B cell (primary cell): ENCODE measurements at regions not wholly inside any gene's neighbourhood (a gene's known extent, or its start where the extent isn't known, plus 50 kb on each side); places are given as distances from the start of the nearest gene placed in this dataset.

ENCODE experiments used
- ATAC-seq: fragments of 200-7000 bp; cut with Tn5 transposase; one replicate; pipeline ENCODE4 v1.10.0; 2021; ENCODE audit warnings: low read depth, mild to moderate bottlenecking, moderate number of reproducible peaks, moderate library complexity
- CTCF ChIA-PET: fragments of 350-600 bp; sonication (Branson Sonifier 250); formaldehyde crosslinking; loops from one replicate; lab custom pipeline; 2021; ENCODE audit warnings: antibody characterized with exemption, inconsistent platforms; lab: Charles Lee
- POLR2A ChIA-PET: fragments of 350-600 bp; sonication (Branson Sonifier 250); formaldehyde crosslinking; loops from one replicate; lab custom pipeline; 2021; ENCODE audit warnings: antibody characterized with exemption; lab: Charles Lee
- DNase-seq: peaks from one replicate; pipeline ENCODE4 v3.0.0; 2013
- H2AFZ ChIP-seq: 2 replicates; pipeline ENCODE4 v1.6.1; 2012; ENCODE audit warnings: mild to moderate bottlenecking, low read depth, low read length; ENCODE audit not compliant: insufficient read depth, poor library complexity, severe bottlenecking
- H3K27ac ChIP-seq, 2 donors: 1 replicate in 1 of 2; 2 replicates in 1 of 2; pipeline ENCODE4 v1.5.1; 2012 to 2013; ENCODE audit warnings: low read length in 2 of 2, mild to moderate bottlenecking in 2 of 2, moderate library complexity in 1 of 2
- H3K27me3 ChIP-seq, 4 experiments: fragments of 200-600 bp in 1 of 4; sonication (generic) in 1 of 4; replicated peaks in 1 of 4; 1 replicate in 2 of 4; 2 replicates in 2 of 4; pipeline versions ENCODE4 v1.6.1 to v1.7.0; 2013 to 2016; ENCODE audit warnings: low read length in 3 of 4, mild to moderate bottlenecking in 2 of 4, mixed read lengths in 1 of 4, moderate library complexity in 1 of 4; ENCODE audit not compliant: insufficient read depth in 4 of 4, control insufficient read depth in 3 of 4; ENCODE audit errors: control extremely low read depth in 1 of 4
- H3K36me3 ChIP-seq, 2 experiments: replicated peaks in 1 of 2; 1 replicate in 1 of 2; 2 replicates in 1 of 2; pipeline versions ENCODE4 v1.6.1 to v1.7.1; 2013; ENCODE audit warnings: low read length in 1 of 2; ENCODE audit not compliant: insufficient read depth in 2 of 2, control insufficient read depth in 1 of 2; ENCODE audit errors: control extremely low read depth in 1 of 2, extremely low read depth in 1 of 2
- H3K4me1 ChIP-seq, 2 donors: fragments of 200-600 bp in 1 of 2; sonication (generic) in 1 of 2; 1 replicate in 1 of 2; 2 replicates in 1 of 2; pipeline versions ENCODE4 v1.5.1 to v1.6.1; 2013 to 2017; ENCODE audit warnings: low read length in 2 of 2; ENCODE audit not compliant: control insufficient read depth in 2 of 2, insufficient read depth in 2 of 2
- H3K4me2 ChIP-seq: replicated peaks from 2 replicates; pipeline ENCODE3; 2012; ENCODE audit warnings: mild to moderate bottlenecking, low read depth, low read length; ENCODE audit not compliant: poor library complexity, severe bottlenecking
- H3K4me3 ChIP-seq, 5 experiments: fragments of 200-600 bp in 1 of 5; sonication (generic) in 1 of 5; 1 replicate in 3 of 5; 2 replicates in 2 of 5; pipeline versions ENCODE4 v1.5.1 to v1.7.0; 2011 to 2016; ENCODE audit warnings: low read length in 4 of 5, mild to moderate bottlenecking in 4 of 5, low read depth in 2 of 5, control low read depth in 1 of 5, moderate library complexity in 1 of 5; ENCODE audit not compliant: insufficient read depth in 1 of 5; ENCODE audit errors: control extremely low read depth in 1 of 5, extremely low read depth in 1 of 5
- H3K79me2 ChIP-seq: fragments of 200-600 bp; sonication (generic); one replicate; pipeline ENCODE4 v1.6.0; 2016; ENCODE audit warnings: low read length; ENCODE audit not compliant: control insufficient read depth, insufficient read depth
- H3K9ac ChIP-seq: fragments of 200-600 bp; sonication (generic); 2 replicates; pipeline ENCODE4 v1.6.1; 2017; ENCODE audit warnings: mild to moderate bottlenecking, low read length, moderate library complexity
- H3K9me3 ChIP-seq, 3 donors: one replicate each; pipeline versions ENCODE4 v1.6.1 to v1.7.1; 2013; ENCODE audit warnings: low read length in 2 of 3; ENCODE audit not compliant: control insufficient read depth in 2 of 3, insufficient read depth in 1 of 3; ENCODE audit errors: control extremely low read depth in 1 of 3
- H4K20me1 ChIP-seq: 2 replicates; pipeline ENCODE4 v1.6.0; 2012; ENCODE audit warnings: mild to moderate bottlenecking, low read length; ENCODE audit not compliant: insufficient read depth, control insufficient read depth, poor library complexity, severe bottlenecking
- H3K27ac Mint-ChIP-seq: one replicate; pipeline ENCODE4 v1.8.0; 2021; ENCODE audit warnings: mixed read lengths
- H3K27me3 Mint-ChIP-seq: one replicate; pipeline ENCODE4 v1.8.0; 2021; ENCODE audit warnings: mixed read lengths
- H3K4me1 Mint-ChIP-seq: one replicate; pipeline ENCODE4 v1.8.0; 2021; ENCODE audit warnings: mixed read lengths
- H3K4me3 Mint-ChIP-seq: one replicate; pipeline ENCODE4 v1.8.0; 2021; ENCODE audit warnings: mixed read lengths
- H3K9me3 Mint-ChIP-seq: one replicate; pipeline ENCODE4 v1.8.0; 2022; ENCODE audit warnings: mixed read lengths; ENCODE audit not compliant: insufficient read depth
- EZH2 ChIP-seq: IDR thresholded peaks from 2 replicates; pipeline ENCODE4 v1.6.1; 2012; ENCODE audit warnings: borderline replicate concordance, low read depth, mild to moderate bottlenecking, moderate library complexity, low read length; ENCODE audit not compliant: insufficient read depth, poor library complexity, severe bottlenecking
- WGBS: methylation state at CpG from one replicate; pipeline ENCODE4 v1.1.5; 2013; ENCODE audit warnings: missing lambda C conversion rate; ENCODE audit not compliant: insufficient coverage; 5-methylcytosine and 5-hydroxymethylcytosine counted together
- intact Hi-C: fragments of 100-400 bp; cut with micrococcal nuclease; formaldehyde crosslinking; loops from one replicate; pipeline ENCODE4 v1.10.0; 2022
- TF ChIP-seq, protein P1 (sequence below): fragments of 200-600 bp; IDR thresholded peaks from one replicate; pipeline ENCODE4 v1.8.0; 2022; ENCODE audit warnings: antibody characterized with exemption, mild to moderate bottlenecking

DNA sequence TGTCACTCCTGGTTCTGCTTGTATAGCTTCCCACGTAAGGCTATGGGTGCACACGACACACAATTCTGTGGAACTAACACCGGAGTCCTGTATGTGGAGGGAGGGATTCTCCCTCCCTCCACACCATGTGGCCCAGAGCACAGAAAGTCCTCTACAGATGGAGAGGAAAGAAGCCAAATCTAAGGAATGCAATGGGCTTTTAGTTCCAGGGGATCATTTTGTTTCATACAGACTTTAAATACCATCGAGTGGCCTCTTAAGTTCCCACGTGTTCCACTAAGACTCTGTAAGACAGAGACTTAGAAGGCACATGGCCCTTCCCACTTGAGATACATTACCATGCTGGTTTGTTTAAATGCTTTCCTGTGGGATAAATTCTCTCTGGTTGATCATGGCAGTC, 156.0 kb downstream of the TGFB2 start:
- ATAC-seq: no peak
- no peak overlapping the region for H3K27ac Mint-ChIP-seq
- no peak for DNase-seq
- intact Hi-C loops: no loop called here
- CTCF ChIA-PET: no interaction called here
- no peak overlapping the region for H3K4me3 Mint-ChIP-seq
- H2AFZ ChIP-seq: no peak overlapping the region
- H3K4me3 ChIP-seq: no peak overlapping the region
- peaks cover 0 to 3% (median 0%) of the 10 kb centered on the region in 4 experiments for H3K27me3 ChIP-seq
- no peaks in the 10 kb centered on the region for H3K9me3 ChIP-seq
- POLR2A ChIA-PET: no interaction called here
- WGBS: 78% methylated on average over 2 of the region's 5 CpGs
- H3K4me1 ChIP-seq: peaks cover 4% of the 10 kb centered on the region in 2 donors
- no peaks in the 10 kb centered on the region for H3K36me3 ChIP-seq
- no peaks in the 10 kb centered on the region for H4K20me1 ChIP-seq
- no peaks in the 10 kb centered on the region for H3K79me2 ChIP-seq
- no peak overlapping the region for H3K27ac ChIP-seq
- H3K9me3 Mint-ChIP-seq: no peaks in the 10 kb centered on the region
- no peak overlapping the region for H3K4me2 ChIP-seq
- no peak for TF ChIP-seq EZH2
- TF ChIP-seq, protein P1, sequence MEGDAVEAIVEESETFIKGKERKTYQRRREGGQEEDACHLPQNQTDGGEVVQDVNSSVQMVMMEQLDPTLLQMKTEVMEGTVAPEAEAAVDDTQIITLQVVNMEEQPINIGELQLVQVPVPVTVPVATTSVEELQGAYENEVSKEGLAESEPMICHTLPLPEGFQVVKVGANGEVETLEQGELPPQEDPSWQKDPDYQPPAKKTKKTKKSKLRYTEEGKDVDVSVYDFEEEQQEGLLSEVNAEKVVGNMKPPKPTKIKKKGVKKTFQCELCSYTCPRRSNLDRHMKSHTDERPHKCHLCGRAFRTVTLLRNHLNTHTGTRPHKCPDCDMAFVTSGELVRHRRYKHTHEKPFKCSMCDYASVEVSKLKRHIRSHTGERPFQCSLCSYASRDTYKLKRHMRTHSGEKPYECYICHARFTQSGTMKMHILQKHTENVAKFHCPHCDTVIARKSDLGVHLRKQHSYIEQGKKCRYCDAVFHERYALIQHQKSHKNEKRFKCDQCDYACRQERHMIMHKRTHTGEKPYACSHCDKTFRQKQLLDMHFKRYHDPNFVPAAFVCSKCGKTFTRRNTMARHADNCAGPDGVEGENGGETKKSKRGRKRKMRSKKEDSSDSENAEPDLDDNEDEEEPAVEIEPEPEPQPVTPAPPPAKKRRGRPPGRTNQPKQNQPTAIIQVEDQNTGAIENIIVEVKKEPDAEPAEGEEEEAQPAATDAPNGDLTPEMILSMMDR: no peak
- no peaks in the 10 kb centered on the region for H3K27me3 Mint-ChIP-seq
- H3K4me1 Mint-ChIP-seq: peaks cover 12% of the 10 kb centered on the region
- H3K9ac ChIP-seq: no peak overlapping the region

DNA sequence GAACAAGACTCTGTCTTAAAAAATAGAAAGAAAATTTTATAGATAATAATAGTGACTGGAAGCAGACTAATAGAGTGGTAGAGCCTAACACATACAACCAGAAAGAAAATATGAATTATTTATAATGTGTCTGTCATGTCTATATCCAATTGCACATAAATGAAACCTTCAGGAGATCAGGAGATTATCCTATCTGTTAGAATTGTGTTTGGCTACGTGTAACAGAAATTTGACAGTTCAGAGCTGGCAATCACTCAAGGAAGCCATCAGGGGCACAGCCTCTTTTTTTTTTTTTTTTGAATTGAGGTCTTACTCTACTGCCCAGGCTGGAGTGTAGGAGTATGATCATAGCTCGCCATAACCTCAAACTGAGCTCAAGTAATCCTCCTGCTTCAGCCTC, 157.2 kb downstream of the TGFB2 start:
- Mint-ChIP-seq H3K4me3 (no peak overlapping the region), H3K9me3 (peaks cover 9% of the 10 kb centered on the region), H3K27me3 (no peaks in the 10 kb centered on the region), H3K27ac (no peak overlapping the region), H3K4me1 (peaks cover 12% of the 10 kb centered on the region)
- ChIA-PET POLR2A (no interaction called here), CTCF (no interaction called here)
- intact Hi-C loops: no loop called here
- no peaks in the 10 kb centered on the region for H4K20me1 ChIP-seq
- peaks cover 0 to 3% (median 0%) of the 10 kb centered on the region in 4 experiments for H3K27me3 ChIP-seq
- peaks cover 0 to 4% (median 2%) of the 10 kb centered on the region in 3 donors for H3K9me3 ChIP-seq
- DNase-seq (no peak), ATAC-seq (no peak)
- TF ChIP-seq, protein P1: no peak
- TF ChIP-seq EZH2: no peak
- no peak overlapping the region for H3K9ac ChIP-seq
- H2AFZ ChIP-seq: no peak overlapping the region
- WGBS: 100% methylated on average over 1 of the region's 2 CpGs
- H3K36me3 ChIP-seq: no peaks in the 10 kb centered on the region
- H3K79me2 ChIP-seq: no peaks in the 10 kb centered on the region
- peaks cover 4% of the 10 kb centered on the region in 2 donors for H3K4me1 ChIP-seq
- no peak overlapping the region for H3K4me2 ChIP-seq
- H3K27ac ChIP-seq: no peak overlapping the region
- no peak overlapping the region for H3K4me3 ChIP-seq
